K562 (cell line): ENCODE measurements at regions not wholly inside any gene's neighbourhood (a gene's known extent, or its start where the extent isn't known, plus 50 kb on each side); places are given as distances from the start of the nearest gene placed in this dataset.

Experiments
- ATAC-seq: fragments of 200-7000 bp; cut with Tn5 transposase; 3 replicates; pipeline ENCODE4 v1.9.1; 2020; ENCODE audit warnings: moderate library complexity
- BruUV-seq: library from RNA; stranded (reverse); fragments of 400-500 nt; replicated peaks from 2 replicates; lab custom pipeline; 2021; lab: Mats Ljungman, UMichigan
- CTCF ChIA-PET: fragments of 300-600 bp; formaldehyde crosslinking; extraction: SDS; loops from one replicate; lab custom pipeline; 2021; ENCODE audit warnings: low intra/inter-chr PET ratio; lab: Yijun Ruan, JAX
- POLR2A ChIA-PET: fragments of 300-600, 350-650 bp; sonication (Branson Sonifier 250); formaldehyde crosslinking; extraction: SDS; loops from one replicate; lab custom pipeline; 2021; ENCODE audit warnings: antibody characterized with exemption, inconsistent platforms; lab: Yijun Ruan, JAX
- DNase-seq, 4 experiments: peaks; one replicate each; pipeline versions ENCODE4 v3.0.0 to v3.0.0-alpha.2; 2011 to 2018; ENCODE audit warnings: low spot score in 3 of 4, mixed read lengths in 3 of 4; ENCODE audit errors: extremely low read depth in 1 of 4
- FAIRE-seq: peaks from 2 replicates; lab custom pipeline; 2011; peaks lifted over from hg19 to GRCh38; lab: Jason Lieb, UNC
- H2AFZ ChIP-seq: 2 replicates; pipeline ENCODE4 v1.6.0; 2011; ENCODE audit warnings: low read depth, low read length, control low read depth, inconsistent platforms
- H3K27ac ChIP-seq: fragments of 200-600 bp; 3 replicates; pipeline ENCODE4 v1.8.0; 2011; ENCODE audit warnings: low read depth, mild to moderate bottlenecking, control low read depth, inconsistent platforms, low read length, moderate library complexity, mixed read lengths; ENCODE audit errors: extremely low read depth
- H3K27me3 ChIP-seq, 2 experiments: fragments of 300-600 bp in 1 of 2; 2 replicates in 1 of 2; 3 replicates in 1 of 2; pipeline versions ENCODE4 v1.6.0 to v1.8.0; 2011; ENCODE audit warnings: inconsistent platforms in 2 of 2, low read length in 2 of 2, mild to moderate bottlenecking in 1 of 2, mixed read lengths in 1 of 2, moderate library complexity in 1 of 2; ENCODE audit not compliant: control insufficient read depth in 2 of 2, insufficient read depth in 2 of 2
- H3K36me3 ChIP-seq: fragments of 300-600 bp; 3 replicates; pipeline ENCODE4 v1.8.0; 2011; ENCODE audit warnings: mild to moderate bottlenecking, low read length, inconsistent platforms; ENCODE audit not compliant: control insufficient read depth, insufficient read depth
- H3K4me1 ChIP-seq, 2 experiments: fragments of 200-600 bp in 1 of 2; replicated peaks in 1 of 2; 2 replicates in 1 of 2; 3 replicates in 1 of 2; pipeline versions ENCODE4 v1.5.1 to v1.8.0; 2011; ENCODE audit warnings: inconsistent platforms in 2 of 2, low read length in 2 of 2, mild to moderate bottlenecking in 1 of 2, mixed read lengths in 1 of 2, moderate library complexity in 1 of 2; ENCODE audit not compliant: control insufficient read depth in 2 of 2, insufficient read depth in 2 of 2
- H3K4me2 ChIP-seq: 2 replicates; pipeline ENCODE4 v1.6.1; 2011; ENCODE audit warnings: low read length, control low read depth, inconsistent platforms, mixed read lengths; ENCODE audit not compliant: insufficient read depth
- H3K4me3 ChIP-seq: fragments of 200-600 bp; sonication (generic), shearing (Covaris generic); 2 replicates; pipeline ENCODE4 v1.5.1; 2016; ENCODE audit warnings: control low read depth, inconsistent platforms
- H3K79me2 ChIP-seq: fragments of 200-600 bp; 3 replicates; pipeline ENCODE4 v1.8.0; 2011; ENCODE audit warnings: low read length, inconsistent platforms; ENCODE audit not compliant: control insufficient read depth, insufficient read depth
- H3K9ac ChIP-seq, 2 experiments: 2 replicates each; pipeline versions ENCODE4 v1.6.0 to v1.6.1; 2011; ENCODE audit warnings: low read depth in 2 of 2, low read length in 2 of 2, control low read depth in 1 of 2, inconsistent platforms in 1 of 2, mild to moderate bottlenecking in 1 of 2, mixed read lengths in 1 of 2; ENCODE audit not compliant: insufficient read depth in 1 of 2
- H3K9me1 ChIP-seq: one replicate; pipeline ENCODE4 v1.6.0; 2011; ENCODE audit warnings: inconsistent platforms, mild to moderate bottlenecking, low read length, moderate library complexity; ENCODE audit not compliant: control insufficient read depth, insufficient read depth
- H3K9me3 ChIP-seq: replicated peaks from 2 replicates; pipeline ENCODE4 v1.5.1; 2011; ENCODE audit warnings: low read depth, low read length, inconsistent platforms; ENCODE audit not compliant: control insufficient read depth, insufficient read depth
- H4K20me1 ChIP-seq: replicated peaks from 2 replicates; pipeline ENCODE4 v1.6.1; 2011; ENCODE audit warnings: low read length, inconsistent platforms, mixed read lengths; ENCODE audit not compliant: control insufficient read depth, insufficient read depth
- E2F6 ChIP-seq, 2 experiments: IDR thresholded peaks; 2 replicates each; pipeline ENCODE4 v1.6.1; 2011; ENCODE audit warnings: borderline replicate concordance in 1 of 2, control low read depth in 1 of 2, low read depth in 1 of 2, low read length in 1 of 2, mild to moderate bottlenecking in 1 of 2, mixed read lengths in 1 of 2, moderate library complexity in 1 of 2; ENCODE audit not compliant: insufficient read depth in 1 of 2, insufficient read length in 1 of 2, poor library complexity in 1 of 2, severe bottlenecking in 1 of 2; ENCODE audit errors: extremely low read depth in 1 of 2
- ETS2 ChIP-seq: IDR thresholded peaks from 2 replicates; pipeline ENCODE4 v1.6.1; 2016; ENCODE audit warnings: borderline replicate concordance, missing genetic modification characterization, mild to moderate bottlenecking, moderate library complexity, missing compliant biosample characterization; ENCODE audit not compliant: poor library complexity, severe bottlenecking
- PML ChIP-seq: IDR thresholded peaks from 2 replicates; pipeline ENCODE4 v1.6.1; 2012; ENCODE audit warnings: low read length, inconsistent platforms
- TBL1XR1 ChIP-seq, 2 experiments: IDR thresholded peaks; 2 replicates each; pipeline ENCODE4 v1.6.1; 2012; ENCODE audit warnings: improper control_type of control experiment in 2 of 2, low read length in 2 of 2, mild to moderate bottlenecking in 1 of 2
- WGBS: fragments of 100-300 bp; shearing (Covaris generic); methylation state at CpG from one replicate; pipeline ENCODE4 v1.1.6; 2016; ENCODE audit warnings: low coverage, mixed read lengths; ENCODE audit not compliant: insufficient coverage; ENCODE audit errors: missing lambda C conversion rate; 5-methylcytosine and 5-hydroxymethylcytosine counted together
- in situ Hi-C: fragments of 300-500 bp; cut with MboI; formaldehyde crosslinking; loops from 4 replicates; pipeline ENCODE4 v1.15.0; 2018; ENCODE audit warnings: inconsistent platforms, mixed read lengths
- intact Hi-C: fragments of 100-400 bp; cut with micrococcal nuclease; formaldehyde crosslinking; loops from 2 replicates; pipeline ENCODE4 v1.14.2; 2022

DNA sequence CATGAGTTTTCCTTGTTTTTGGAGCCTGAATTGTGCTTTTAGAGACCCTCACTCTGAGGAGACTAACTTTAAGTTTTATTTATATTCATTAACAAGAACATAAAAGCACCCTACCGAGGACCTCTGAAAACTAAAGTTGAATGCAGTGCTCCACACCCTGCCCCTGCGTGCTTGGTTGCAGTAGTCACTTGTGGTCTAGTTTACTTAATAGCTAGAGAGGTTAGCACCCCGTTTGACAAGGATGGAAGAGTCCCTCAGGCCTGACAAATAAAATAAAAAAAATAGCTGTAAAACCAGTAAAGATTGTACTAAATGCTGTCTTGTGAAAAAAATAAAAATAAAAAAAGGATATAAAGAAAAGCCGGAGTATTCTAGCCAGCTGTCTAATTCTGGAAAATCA is 395.2 kb downstream of the MTX2 start:
- H3K27me3 ChIP-seq: peaks cover 0 to 2% of the 10 kb centered on the region in 2 experiments; a peak in 2 of 5 replicates
- no peak for FAIRE-seq
- no peak overlapping the region for H3K9ac ChIP-seq
- TF ChIP-seq ETS2 (tag): no peak
- no peak for TF ChIP-seq E2F6 (IDR thresholded peaks at IDR 0.05; ENCODE audit: borderline replicate concordance in 1 of 2, extremely low read depth in 1 of 2, insufficient read depth in 1 of 2, insufficient read length in 1 of 2, low read depth in 1 of 2, low read length in 1 of 2, poor library complexity in 1 of 2, severe bottlenecking in 1 of 2)
- TF ChIP-seq TBL1XR1 (IDR thresholded peaks at IDR 0.05; ENCODE audit: low read length in 2 of 2): no peak
- TF ChIP-seq PML: no peak
- H3K4me1 ChIP-seq: no peaks in the 10 kb centered on the region
- no peaks in the 10 kb centered on the region for H3K9me1 ChIP-seq
- H3K27ac ChIP-seq: no peak overlapping the region
- no peak overlapping the region for H3K4me3 ChIP-seq
- no peak for DNase-seq
- intact Hi-C loops: no loop called here
- ATAC-seq: no peak
- no peaks in the 10 kb centered on the region for H4K20me1 ChIP-seq
- H2AFZ ChIP-seq: no peak overlapping the region
- no peaks in the 10 kb centered on the region for H3K9me3 ChIP-seq
- H3K79me2 ChIP-seq: no peaks in the 10 kb centered on the region
- in situ Hi-C loops: no loop called here
- ChIA-PET CTCF (no interaction called here), POLR2A (interaction anchor here (1.0 to 1.6 kb wide), 4 partner anchors 9 to 190 kb away, joined by 3 to 6 read pairs (median 3); no protein-coding TSS in a partner anchor)
- 2% methylated on average over 4 of the region's 4 CpGs for WGBS
- H3K36me3 ChIP-seq: no peaks in the 10 kb centered on the region
- H3K4me2 ChIP-seq: no peak overlapping the region
- BruUV-seq: no TSS peak
